ENCODE measurements at regions not wholly inside any gene's neighbourhood (a gene's known extent, or its start where the extent isn't known, plus 50 kb on each side); places are given as distances from the start of the nearest gene placed in this dataset.

- no peak for DNase-seq (ENCODE audit: low read depth in 4 of 6, low spot score in 6 of 6)
- no peak overlapping the region for H3K27ac ChIP-seq (ENCODE audit: low read depth, low read length)
- no CpG with 5 or more reads among the region's 3 CpGs for WGBS (ENCODE audit: insufficient coverage)
- H3K36me3 ChIP-seq (ENCODE audit: control insufficient read depth, insufficient read depth, low read length), result no peaks in the 10 kb centered on the region
- no peaks in the 10 kb centered on the region for H3K4me1 ChIP-seq (ENCODE audit: control insufficient read depth, insufficient read depth, low read length)
- H3K9me3 ChIP-seq (ENCODE audit: control insufficient read depth, insufficient read depth, low read length), result no peaks in the 10 kb centered on the region
- H3K4me3 ChIP-seq (ENCODE audit: low read depth, low read length), result no peak overlapping the region
- no peaks in the 10 kb centered on the region for H3K27me3 ChIP-seq (ENCODE audit: control insufficient read depth, insufficient read depth, low read length)
These were observed 251.0 kb upstream of the ARGLU1 start for GRCh38 chr13:106818971-106819370.

DNA sequence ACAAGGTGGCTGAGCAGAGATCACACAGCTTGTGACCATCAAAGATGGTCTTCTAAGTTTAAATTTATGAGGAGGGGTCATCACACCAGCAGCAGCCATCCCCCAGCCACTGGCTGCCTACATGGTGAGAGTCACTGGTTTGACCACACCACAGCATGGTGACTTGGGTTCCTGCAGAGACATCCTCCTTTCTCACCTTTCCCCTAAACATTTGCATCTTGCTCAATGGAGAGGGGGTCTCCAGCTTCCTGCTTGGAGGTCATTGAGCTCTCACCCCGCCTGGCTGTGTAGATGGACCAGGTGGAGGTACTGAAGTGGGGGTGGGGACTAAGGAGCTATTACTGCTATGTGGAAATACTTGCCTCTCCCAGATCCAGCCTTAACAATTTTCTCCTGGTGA lies 247.6 kb upstream of the ARGLU1 start:
- WGBS (ENCODE audit: insufficient coverage), result no CpG with 5 or more reads among the region's 1 CpG
- Histone ChIP-seq H3K27me3 (ENCODE audit: control insufficient read depth, insufficient read depth, low read length) (no peaks in the 10 kb centered on the region), H3K4me3 (ENCODE audit: low read depth, low read length) (no peak overlapping the region), H3K27ac (ENCODE audit: low read depth, low read length) (no peak overlapping the region), H3K9me3 (ENCODE audit: control insufficient read depth, insufficient read depth, low read length) (no peaks in the 10 kb centered on the region), H3K4me1 (ENCODE audit: control insufficient read depth, insufficient read depth, low read length) (no peaks in the 10 kb centered on the region), H3K36me3 (ENCODE audit: control insufficient read depth, insufficient read depth, low read length) (no peaks in the 10 kb centered on the region)
- DNase-seq (ENCODE audit: low read depth in 4 of 6, low spot score in 6 of 6), result no peak

DNA sequence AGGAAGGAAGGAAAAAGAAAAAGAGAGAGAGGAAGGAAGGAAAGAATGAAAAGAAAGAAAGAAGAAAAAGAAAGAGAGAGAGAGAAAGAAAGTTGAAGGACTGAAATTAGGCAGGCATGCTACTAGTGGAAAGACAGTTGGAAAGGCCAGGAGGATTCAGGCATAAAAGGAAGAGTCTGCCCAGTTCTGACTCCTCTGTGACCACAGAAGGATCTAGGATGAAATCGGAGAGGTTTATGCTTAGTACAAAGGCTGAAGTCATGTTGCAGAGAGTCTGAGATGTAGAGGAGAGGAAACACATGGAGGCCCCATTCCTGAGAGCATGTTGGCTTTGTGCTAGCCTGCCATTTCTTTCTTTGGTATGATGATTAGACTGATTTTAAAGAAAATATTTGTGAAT lies 246.5 kb upstream of the ARGLU1 start:
- DNase-seq (ENCODE audit: low read depth in 4 of 6, low spot score in 6 of 6), result no peak
- no peak overlapping the region for H3K4me3 ChIP-seq (ENCODE audit: low read depth, low read length)
- no peaks in the 10 kb centered on the region for H3K36me3 ChIP-seq (ENCODE audit: control insufficient read depth, insufficient read depth, low read length)
- H3K4me1 ChIP-seq (ENCODE audit: control insufficient read depth, insufficient read depth, low read length), result no peaks in the 10 kb centered on the region
- no peak overlapping the region for H3K27ac ChIP-seq (ENCODE audit: low read depth, low read length)
- 43% methylated on average over 1 of the region's 1 CpG for WGBS (ENCODE audit: insufficient coverage)
- no peaks in the 10 kb centered on the region for H3K9me3 ChIP-seq (ENCODE audit: control insufficient read depth, insufficient read depth, low read length)
- H3K27me3 ChIP-seq (ENCODE audit: control insufficient read depth, insufficient read depth, low read length), result no peaks in the 10 kb centered on the region

DNA sequence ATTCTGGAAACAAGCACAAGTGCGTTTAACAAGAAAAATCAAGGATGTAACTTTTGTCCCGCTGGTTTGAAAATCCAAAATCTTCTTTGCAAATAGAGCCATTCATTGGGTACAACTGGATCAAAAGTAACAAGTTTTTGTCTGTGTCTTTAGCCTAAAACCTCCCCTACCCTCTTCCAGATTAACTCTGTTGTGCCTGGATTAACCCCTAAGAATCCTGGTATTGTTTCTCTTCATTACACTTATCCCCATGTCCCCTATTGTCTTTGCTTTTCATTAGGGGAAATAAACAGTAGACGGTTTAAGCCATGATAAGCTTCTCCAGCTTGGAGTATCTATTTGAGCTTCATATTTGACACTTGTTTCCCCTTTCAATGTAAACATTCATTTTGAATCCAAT lies 242.1 kb upstream of the ARGLU1 start:
- no peaks in the 10 kb centered on the region for H3K27me3 ChIP-seq (ENCODE audit: control insufficient read depth, insufficient read depth, low read length)
- DNase-seq (ENCODE audit: low read depth in 4 of 6, low spot score in 6 of 6), result no peak
- H3K9me3 ChIP-seq (ENCODE audit: control insufficient read depth, insufficient read depth, low read length), result no peaks in the 10 kb centered on the region
- no peak overlapping the region for H3K4me3 ChIP-seq (ENCODE audit: low read depth, low read length)
- no peaks in the 10 kb centered on the region for H3K4me1 ChIP-seq (ENCODE audit: control insufficient read depth, insufficient read depth, low read length)
- 70% methylated on average over 2 of the region's 3 CpGs for WGBS (ENCODE audit: insufficient coverage)
- H3K36me3 ChIP-seq (ENCODE audit: control insufficient read depth, insufficient read depth, low read length), result no peaks in the 10 kb centered on the region
- H3K27ac ChIP-seq (ENCODE audit: low read depth, low read length), result no peak overlapping the region

- Histone ChIP-seq H3K4me3 (ENCODE audit: low read depth, low read length) (no peak overlapping the region), H3K4me1 (ENCODE audit: control insufficient read depth, insufficient read depth, low read length) (no peaks in the 10 kb centered on the region), H3K9me3 (ENCODE audit: control insufficient read depth, insufficient read depth, low read length) (no peaks in the 10 kb centered on the region), H3K27me3 (ENCODE audit: control insufficient read depth, insufficient read depth, low read length) (no peaks in the 10 kb centered on the region), H3K36me3 (ENCODE audit: control insufficient read depth, insufficient read depth, low read length) (no peaks in the 10 kb centered on the region), H3K27ac (ENCODE audit: low read depth, low read length) (no peak overlapping the region)
- DNase-seq (ENCODE audit: low read depth in 4 of 6, low spot score in 6 of 6), result no peak
- no CpG with 5 or more reads among the region's 3 CpGs for WGBS (ENCODE audit: insufficient coverage)
These were observed 237.1 kb upstream of the ARGLU1 start for GRCh38 chr13:106804991-106805390.

DNA sequence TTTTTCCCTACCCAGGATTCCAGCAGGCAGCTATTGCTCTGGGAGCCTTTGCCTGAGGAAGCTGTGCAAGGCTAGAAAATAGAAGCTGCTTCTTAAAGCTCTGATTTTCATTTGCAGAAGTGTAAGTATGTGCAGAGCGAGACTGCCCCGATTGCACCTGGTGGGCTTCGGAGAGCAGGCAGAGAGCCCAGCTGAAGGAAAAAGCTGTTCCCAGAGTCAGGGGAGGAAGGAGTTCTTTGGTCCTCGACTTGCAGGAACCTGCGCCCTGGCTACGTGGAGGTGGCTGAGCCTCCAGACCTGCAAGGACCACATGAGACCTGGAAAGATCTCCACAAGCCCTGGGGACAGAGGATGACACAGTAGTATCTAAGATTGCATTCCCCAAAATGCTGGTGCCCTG lies 235.0 kb upstream of the ARGLU1 start:
- Histone ChIP-seq H3K27ac (ENCODE audit: low read depth, low read length) (no peak overlapping the region), H3K9me3 (ENCODE audit: control insufficient read depth, insufficient read depth, low read length) (no peaks in the 10 kb centered on the region), H3K27me3 (ENCODE audit: control insufficient read depth, insufficient read depth, low read length) (peaks cover under 1% of the 10 kb centered on the region), H3K4me1 (ENCODE audit: control insufficient read depth, insufficient read depth, low read length) (no peaks in the 10 kb centered on the region), H3K4me3 (ENCODE audit: low read depth, low read length) (no peak overlapping the region), H3K36me3 (ENCODE audit: control insufficient read depth, insufficient read depth, low read length) (no peaks in the 10 kb centered on the region)
- WGBS (ENCODE audit: insufficient coverage), result 63% methylated on average over 6 of the region's 6 CpGs
- DNase-seq (ENCODE audit: low read depth in 4 of 6, low spot score in 6 of 6), result no peak

GRCh38 chr13:106799781-106800335 lies 231.9 kb upstream of the ARGLU1 start:
- Histone ChIP-seq H3K27ac (ENCODE audit: low read depth, low read length) (no peak overlapping the region), H3K27me3 (ENCODE audit: control insufficient read depth, insufficient read depth, low read length) (peaks cover 2% of the 10 kb centered on the region), H3K4me3 (ENCODE audit: low read depth, low read length) (no peak overlapping the region), H3K36me3 (ENCODE audit: control insufficient read depth, insufficient read depth, low read length) (no peaks in the 10 kb centered on the region), H3K4me1 (ENCODE audit: control insufficient read depth, insufficient read depth, low read length) (no peaks in the 10 kb centered on the region), H3K9me3 (ENCODE audit: control insufficient read depth, insufficient read depth, low read length) (no peaks in the 10 kb centered on the region)
- 0% methylated on average over 1 of the region's 10 CpGs for WGBS (ENCODE audit: insufficient coverage)
- DNase-seq (ENCODE audit: low read depth in 4 of 6, low spot score in 6 of 6), result peak in 1 of 6 donors; percentile 50

DNA sequence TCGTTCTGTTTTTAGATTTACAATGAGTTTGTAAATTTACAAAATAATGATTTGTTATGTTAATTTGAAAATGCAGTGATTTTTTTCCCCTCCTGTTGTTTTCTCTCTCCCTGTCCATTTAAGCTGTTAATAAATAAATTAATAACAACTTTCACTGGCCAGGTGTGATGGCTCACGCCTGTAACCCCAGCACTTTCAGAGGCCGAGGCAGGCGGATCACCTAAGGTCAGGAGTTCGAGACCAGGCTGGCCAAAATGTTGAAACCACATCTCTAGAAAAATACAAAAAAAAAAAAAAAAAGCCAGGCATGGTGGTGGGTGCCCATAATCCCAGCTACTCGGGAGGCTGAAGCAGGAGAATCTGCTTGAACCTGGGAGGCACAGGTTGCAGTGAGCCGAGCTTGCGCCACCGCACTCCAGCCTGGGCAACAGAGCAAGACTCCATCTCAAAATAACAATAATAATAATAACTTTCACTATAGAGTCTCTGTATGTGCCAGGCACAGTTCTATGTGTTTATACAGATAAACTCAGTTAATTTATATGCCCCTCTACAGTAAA lies 229.2 kb upstream of the ARGLU1 start:
- Histone ChIP-seq H3K4me1 (ENCODE audit: control insufficient read depth, insufficient read depth, low read length) (no peaks in the 10 kb centered on the region), H3K36me3 (ENCODE audit: control insufficient read depth, insufficient read depth, low read length) (no peaks in the 10 kb centered on the region), H3K27me3 (ENCODE audit: control insufficient read depth, insufficient read depth, low read length) (peaks cover 2% of the 10 kb centered on the region), H3K4me3 (ENCODE audit: low read depth, low read length) (no peak overlapping the region), H3K27ac (ENCODE audit: low read depth, low read length) (no peak overlapping the region), H3K9me3 (ENCODE audit: control insufficient read depth, insufficient read depth, low read length) (no peaks in the 10 kb centered on the region)
- no CpG with 5 or more reads among the region's 9 CpGs for WGBS (ENCODE audit: insufficient coverage)
- no peak for DNase-seq (ENCODE audit: low read depth in 4 of 6, low spot score in 6 of 6)

GRCh38 chr13:106796280-106797047 lies 228.5 kb upstream of the ARGLU1 start:
- H3K36me3 ChIP-seq (ENCODE audit: control insufficient read depth, insufficient read depth, low read length), result no peaks in the 10 kb centered on the region
- 4% methylated on average over 4 of the region's 16 CpGs for WGBS (ENCODE audit: insufficient coverage)
- peak in 4 of 6 donors; percentile 7 to 62 (median 34) for DNase-seq (ENCODE audit: low read depth in 4 of 6, low spot score in 6 of 6)
- H3K9me3 ChIP-seq (ENCODE audit: control insufficient read depth, insufficient read depth, low read length), result no peaks in the 10 kb centered on the region
- no peak overlapping the region for H3K27ac ChIP-seq (ENCODE audit: low read depth, low read length)
- peak overlapping the region; percentile 34 for H3K4me3 ChIP-seq (ENCODE audit: low read depth, low read length)
- H3K27me3 ChIP-seq (ENCODE audit: control insufficient read depth, insufficient read depth, low read length), result peaks cover 2% of the 10 kb centered on the region
- no peaks in the 10 kb centered on the region for H3K4me1 ChIP-seq (ENCODE audit: control insufficient read depth, insufficient read depth, low read length)

- DNase-seq (ENCODE audit: low read depth in 4 of 6, low spot score in 6 of 6), result no peak
- Histone ChIP-seq H3K4me3 (ENCODE audit: low read depth, low read length) (peak overlapping the region; percentile 34), H3K4me1 (ENCODE audit: control insufficient read depth, insufficient read depth, low read length) (no peaks in the 10 kb centered on the region), H3K27me3 (ENCODE audit: control insufficient read depth, insufficient read depth, low read length) (peaks cover 2% of the 10 kb centered on the region), H3K27ac (ENCODE audit: low read depth, low read length) (no peak overlapping the region), H3K9me3 (ENCODE audit: control insufficient read depth, insufficient read depth, low read length) (no peaks in the 10 kb centered on the region), H3K36me3 (ENCODE audit: control insufficient read depth, insufficient read depth, low read length) (no peaks in the 10 kb centered on the region)
- WGBS (ENCODE audit: insufficient coverage), result 42% methylated on average over 4 of the region's 9 CpGs
These were observed 227.9 kb upstream of the ARGLU1 start for GRCh38 chr13:106795847-106796246.
